Mesendoderm (in vitro differentiated cells): ENCODE measurements at regions not wholly inside any gene's neighbourhood (a gene's known extent, or its start where the extent isn't known, plus 50 kb on each side); places are given as distances from the start of the nearest gene placed in this dataset.

Experiments
- DNase-seq: peaks from one replicate; pipeline ENCODE4 v3.0.0; 2013
- H2AK5ac ChIP-seq: 2 replicates; pipeline ENCODE4 v1.6.1; 2013; ENCODE audit warnings: low read length, inconsistent platforms
- H2BK120ac ChIP-seq: 2 replicates; pipeline ENCODE4 v1.6.1; 2013; ENCODE audit warnings: low read depth, mild to moderate bottlenecking, low read length, moderate library complexity, mixed read lengths
- H2BK15ac ChIP-seq: replicated peaks from 2 replicates; pipeline ENCODE4 v1.6.1; 2013; ENCODE audit warnings: low read depth, mild to moderate bottlenecking, moderate library complexity
- H2BK5ac ChIP-seq: 2 replicates; pipeline ENCODE4 v1.6.1; 2013; ENCODE audit warnings: low read length, inconsistent platforms
- H3K18ac ChIP-seq: 2 replicates; pipeline ENCODE4 v1.6.1; 2013; ENCODE audit warnings: mild to moderate bottlenecking, low read length, mixed read lengths
- H3K23ac ChIP-seq: one replicate; pipeline ENCODE4 v1.6.1; 2013; ENCODE audit warnings: low read length
- H3K27ac ChIP-seq: 2 replicates; pipeline ENCODE4 v1.5.1; 2013; ENCODE audit warnings: low read depth, mild to moderate bottlenecking, inconsistent platforms, low read length, moderate library complexity
- H3K27me3 ChIP-seq: 2 replicates; pipeline ENCODE4 v1.6.1; 2013; ENCODE audit warnings: low read length, control low read depth, mild to moderate bottlenecking, inconsistent platforms; ENCODE audit not compliant: insufficient read depth, poor library complexity
- H3K36me3 ChIP-seq: 2 replicates; pipeline ENCODE4 v1.6.1; 2013; ENCODE audit warnings: low read length, inconsistent platforms; ENCODE audit not compliant: control insufficient read depth, insufficient read depth
- H3K4ac ChIP-seq: one replicate; pipeline ENCODE4 v1.6.1; 2013; ENCODE audit warnings: low read depth, mild to moderate bottlenecking, low read length, moderate library complexity
- H3K4me1 ChIP-seq: 2 replicates; pipeline ENCODE4 v1.6.1; 2013; ENCODE audit warnings: low read depth, low read length, inconsistent platforms; ENCODE audit not compliant: control insufficient read depth
- H3K4me2 ChIP-seq: 2 replicates; pipeline ENCODE4 v1.6.1; 2013; ENCODE audit warnings: low read length
- H3K4me3 ChIP-seq: 2 replicates; pipeline ENCODE4 v1.5.1; 2013; ENCODE audit warnings: mild to moderate bottlenecking, low read length
- H3K56ac ChIP-seq: one replicate; pipeline ENCODE4 v1.6.1; 2013; ENCODE audit warnings: low read length
- H3K79me1 ChIP-seq: 2 replicates; pipeline ENCODE4 v1.6.1; 2013; ENCODE audit warnings: low read length, inconsistent platforms
- H3K79me2 ChIP-seq: 2 replicates; pipeline ENCODE4 v1.6.1; 2013; ENCODE audit warnings: mild to moderate bottlenecking, low read length; ENCODE audit not compliant: control insufficient read depth, insufficient read depth
- H3K9ac ChIP-seq: 2 replicates; pipeline ENCODE4 v1.6.1; 2013; ENCODE audit warnings: low read length, inconsistent platforms
- H4K5ac ChIP-seq: one replicate; pipeline ENCODE4 v1.6.1; 2013; ENCODE audit warnings: low read length
- H4K8ac ChIP-seq: one replicate; pipeline ENCODE4 v1.6.1; 2013; ENCODE audit warnings: low read depth, mild to moderate bottlenecking, control low read depth, low read length, moderate library complexity
- WGBS: extraction: QIAGEN DNeasy Blood & Tissue Kit; methylation state at CpG from one replicate; pipeline ENCODE4 v1.1.7; 2013; ENCODE audit warnings: low lambda C conversion rate, missing lambda C conversion rate; ENCODE audit not compliant: insufficient coverage; ENCODE audit errors: extremely low coverage; 5-methylcytosine and 5-hydroxymethylcytosine counted together

DNA sequence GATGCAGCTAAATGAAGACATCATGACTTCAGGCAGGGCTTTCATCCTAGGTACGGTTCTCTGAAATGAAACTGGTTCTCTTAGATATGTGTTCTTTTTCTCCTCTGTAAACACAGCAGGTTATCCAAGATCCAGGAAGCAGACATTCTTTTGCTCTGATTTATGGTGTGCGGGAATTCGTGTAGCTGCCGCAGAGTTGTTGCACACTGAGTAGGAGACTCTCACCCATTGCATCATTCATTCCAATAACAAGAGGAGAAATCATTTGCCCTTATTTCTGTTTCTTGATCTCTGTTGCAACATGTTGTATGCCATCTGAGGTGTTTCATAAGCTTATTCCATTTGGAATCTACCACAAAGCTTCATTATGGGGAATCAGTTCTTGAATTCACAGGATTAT lies 133.6 kb upstream of the VCX2 start:
- H3K9ac ChIP-seq = no peak overlapping the region
- no peak overlapping the region for H3K27ac ChIP-seq
- H4K8ac ChIP-seq = no peak overlapping the region
- H3K27me3 ChIP-seq = no peaks in the 10 kb centered on the region
- WGBS = no CpG with 5 or more reads among the region's 4 CpGs
- no peaks in the 10 kb centered on the region for H3K79me1 ChIP-seq
- no peak overlapping the region for H3K4me3 ChIP-seq
- H3K79me2 ChIP-seq = no peaks in the 10 kb centered on the region
- H3K18ac ChIP-seq = no peak overlapping the region
- no peak overlapping the region for H3K4me2 ChIP-seq
- H3K36me3 ChIP-seq = no peaks in the 10 kb centered on the region
- H2BK5ac ChIP-seq = no peak overlapping the region
- H2BK15ac ChIP-seq = no peak overlapping the region
- H3K4me1 ChIP-seq = no peaks in the 10 kb centered on the region
- no peak overlapping the region for H2AK5ac ChIP-seq
- no peak overlapping the region for H3K4ac ChIP-seq
- no peak overlapping the region for H3K56ac ChIP-seq
- H2BK120ac ChIP-seq = no peak overlapping the region
- no peak overlapping the region for H4K5ac ChIP-seq
- DNase-seq = no peak
- H3K23ac ChIP-seq = no peak overlapping the region

DNA sequence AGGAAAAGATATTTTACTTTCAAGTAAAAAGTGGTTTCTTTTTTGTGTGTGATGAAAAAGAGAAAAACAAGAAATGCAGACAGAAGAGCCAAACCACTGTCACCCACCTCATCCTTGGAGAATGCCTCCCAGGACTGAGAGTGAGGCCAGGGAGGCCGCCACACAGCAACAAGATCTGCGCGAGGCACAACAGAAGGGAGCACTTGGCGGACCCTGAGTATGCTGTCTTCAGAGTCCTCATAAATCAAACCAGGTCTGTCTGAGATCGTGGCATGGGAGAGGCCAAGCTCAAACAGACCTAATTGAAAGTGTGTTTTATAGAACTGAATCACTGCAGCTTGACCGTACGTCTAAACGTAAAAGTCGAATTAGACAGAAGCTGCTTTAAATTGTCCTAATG lies 134.3 kb upstream of the VCX2 start:
- Histone ChIP-seq H3K27me3 (no peaks in the 10 kb centered on the region), H3K4me1 (no peaks in the 10 kb centered on the region), H3K23ac (no peak overlapping the region), H2BK5ac (no peak overlapping the region), H3K18ac (no peak overlapping the region), H2BK15ac (no peak overlapping the region), H3K4me2 (no peak overlapping the region), H2AK5ac (no peak overlapping the region), H3K4ac (no peak overlapping the region), H3K79me2 (no peaks in the 10 kb centered on the region), H3K4me3 (no peak overlapping the region), H3K9ac (no peak overlapping the region), H3K56ac (no peak overlapping the region), H3K79me1 (no peaks in the 10 kb centered on the region), H4K5ac (no peak overlapping the region), H3K27ac (no peak overlapping the region), H3K36me3 (no peaks in the 10 kb centered on the region), H2BK120ac (no peak overlapping the region), H4K8ac (no peak overlapping the region)
- WGBS = no CpG with 5 or more reads among the region's 9 CpGs
- DNase-seq = no peak

DNA sequence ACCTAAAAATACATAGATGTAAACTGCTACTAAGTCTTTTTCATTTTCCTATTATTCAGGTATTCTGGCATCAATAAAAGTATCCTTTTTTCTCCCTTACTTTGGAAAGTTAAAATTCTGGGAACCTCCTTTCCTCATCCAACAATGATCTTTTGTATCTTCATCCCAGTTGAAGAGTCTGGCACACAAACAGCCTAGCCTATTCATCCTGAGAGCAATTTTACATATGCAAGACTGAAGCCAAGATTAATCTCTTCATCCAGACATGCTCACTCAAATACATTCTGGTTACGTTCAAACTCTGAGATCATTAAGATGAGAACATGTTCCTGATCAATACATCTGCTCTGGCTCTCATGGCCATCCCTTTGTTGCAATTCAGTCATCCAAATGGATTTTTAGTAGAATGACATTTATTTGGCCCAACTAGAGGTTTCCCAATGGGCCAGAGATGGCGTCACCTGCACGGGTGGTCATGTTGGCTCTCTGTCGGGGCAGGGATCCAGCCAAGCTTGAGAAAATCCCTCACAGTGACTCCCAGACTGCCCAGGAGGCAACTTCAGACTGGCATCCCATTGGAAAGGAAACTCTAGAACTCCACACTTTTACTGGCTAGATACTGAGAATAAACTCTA lies 135.3 kb upstream of the VCX2 start:
- no peak overlapping the region for H3K4me2 ChIP-seq
- no peak overlapping the region for H3K4me3 ChIP-seq
- no peak overlapping the region for H3K56ac ChIP-seq
- WGBS = no CpG with 5 or more reads among the region's 4 CpGs
- no peak overlapping the region for H2AK5ac ChIP-seq
- H2BK5ac ChIP-seq = no peak overlapping the region
- no peak overlapping the region for H2BK120ac ChIP-seq
- DNase-seq = no peak
- H3K4me1 ChIP-seq = no peaks in the 10 kb centered on the region
- H4K5ac ChIP-seq = no peak overlapping the region
- no peaks in the 10 kb centered on the region for H3K79me1 ChIP-seq
- H2BK15ac ChIP-seq = no peak overlapping the region
- no peak overlapping the region for H3K23ac ChIP-seq
- H3K18ac ChIP-seq = no peak overlapping the region
- no peaks in the 10 kb centered on the region for H3K27me3 ChIP-seq
- H3K36me3 ChIP-seq = no peaks in the 10 kb centered on the region
- H3K9ac ChIP-seq = no peak overlapping the region
- no peak overlapping the region for H4K8ac ChIP-seq
- no peaks in the 10 kb centered on the region for H3K79me2 ChIP-seq
- no peak overlapping the region for H3K27ac ChIP-seq
- H3K4ac ChIP-seq = no peak overlapping the region

DNA sequence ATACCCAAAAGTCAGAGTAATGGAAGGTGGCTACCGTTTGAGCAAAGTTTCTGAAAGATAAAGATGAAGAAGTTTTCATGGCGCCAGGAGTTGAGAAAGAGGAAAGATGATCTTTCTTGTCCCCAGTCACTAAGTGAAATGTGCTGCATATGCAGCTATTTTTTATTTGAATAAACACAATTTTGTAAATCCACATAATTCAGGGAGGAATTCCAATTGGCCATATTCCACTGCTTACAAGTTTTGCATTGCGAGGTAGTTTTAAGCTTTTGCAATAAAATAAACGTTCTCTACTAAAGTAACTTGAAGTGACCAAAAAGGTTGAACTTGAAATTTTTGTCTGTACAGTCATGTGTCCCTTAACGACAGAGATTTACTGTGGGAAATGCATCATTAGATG lies 139.3 kb upstream of the VCX2 start:
- Histone ChIP-seq H3K4me3 (no peak overlapping the region), H3K4ac (no peak overlapping the region), H4K5ac (no peak overlapping the region), H3K23ac (no peak overlapping the region), H3K79me2 (no peaks in the 10 kb centered on the region), H3K18ac (no peak overlapping the region), H3K79me1 (no peaks in the 10 kb centered on the region), H3K4me2 (no peak overlapping the region), H3K36me3 (no peaks in the 10 kb centered on the region), H3K9ac (no peak overlapping the region), H3K27me3 (no peaks in the 10 kb centered on the region), H2BK15ac (no peak overlapping the region), H4K8ac (no peak overlapping the region), H3K27ac (no peak overlapping the region), H2BK5ac (no peak overlapping the region), H2AK5ac (no peak overlapping the region), H3K56ac (no peak overlapping the region), H3K4me1 (no peaks in the 10 kb centered on the region), H2BK120ac (no peak overlapping the region)
- no peak for DNase-seq
- WGBS = no CpG with 5 or more reads among the region's 5 CpGs

DNA sequence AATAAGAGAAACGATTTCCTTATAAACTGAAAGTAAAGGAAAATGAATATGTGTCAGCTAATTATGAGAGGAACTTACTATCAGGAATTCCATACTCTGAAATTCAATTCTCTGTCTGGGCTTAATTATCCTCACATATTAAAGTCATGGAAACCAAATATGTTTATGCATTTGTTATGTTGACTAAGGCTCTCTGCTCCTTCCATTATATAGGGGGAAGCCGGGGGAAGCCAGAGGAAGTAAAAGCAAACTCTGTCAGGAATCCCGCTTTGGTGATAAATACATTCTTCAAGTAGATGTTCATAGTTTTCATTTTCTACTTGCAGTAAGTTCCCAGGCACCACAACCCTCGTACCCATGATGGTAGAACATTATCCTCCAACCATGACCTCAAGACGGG lies 142.8 kb upstream of the VCX2 start:
- H3K27me3 ChIP-seq = no peaks in the 10 kb centered on the region
- H3K9ac ChIP-seq = no peak overlapping the region
- H4K5ac ChIP-seq = no peak overlapping the region
- no peak overlapping the region for H4K8ac ChIP-seq
- no peak overlapping the region for H2AK5ac ChIP-seq
- no peaks in the 10 kb centered on the region for H3K79me1 ChIP-seq
- no peaks in the 10 kb centered on the region for H3K79me2 ChIP-seq
- H3K27ac ChIP-seq = no peak overlapping the region
- H2BK120ac ChIP-seq = no peak overlapping the region
- H3K4me3 ChIP-seq = no peak overlapping the region
- no peak overlapping the region for H3K18ac ChIP-seq
- no peak overlapping the region for H2BK15ac ChIP-seq
- no peak overlapping the region for H3K4me2 ChIP-seq
- no peak overlapping the region for H3K23ac ChIP-seq
- DNase-seq = no peak
- no CpG with 5 or more reads among the region's 5 CpGs for WGBS
- H3K36me3 ChIP-seq = no peaks in the 10 kb centered on the region
- H3K56ac ChIP-seq = no peak overlapping the region
- H3K4ac ChIP-seq = no peak overlapping the region
- H2BK5ac ChIP-seq = no peak overlapping the region
- H3K4me1 ChIP-seq = no peaks in the 10 kb centered on the region

DNA sequence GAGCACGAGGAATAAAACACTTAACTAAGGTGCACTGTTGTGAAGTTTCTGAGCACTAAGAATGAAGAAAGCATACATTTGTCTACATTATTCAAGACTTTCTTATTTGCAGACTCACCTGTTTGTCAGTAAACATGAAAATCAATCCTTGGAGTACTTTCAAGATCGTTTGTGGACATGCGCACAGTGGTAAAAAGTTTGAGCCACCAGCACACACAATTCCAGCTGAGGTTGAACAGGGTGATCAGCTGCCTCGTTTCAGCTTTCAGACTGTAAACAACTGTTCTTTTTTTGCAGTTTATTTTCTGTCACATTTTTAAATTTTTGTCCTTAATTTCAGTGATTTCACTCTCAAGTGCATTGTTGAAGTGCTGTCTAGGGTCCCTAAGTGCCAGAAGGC lies 143.8 kb upstream of the VCX2 start:
- no peak overlapping the region for H4K8ac ChIP-seq
- H2BK5ac ChIP-seq = no peak overlapping the region
- no peaks in the 10 kb centered on the region for H3K79me1 ChIP-seq
- no peak overlapping the region for H3K23ac ChIP-seq
- H3K4me1 ChIP-seq = no peaks in the 10 kb centered on the region
- H3K79me2 ChIP-seq = no peaks in the 10 kb centered on the region
- H4K5ac ChIP-seq = no peak overlapping the region
- no peak overlapping the region for H3K4me2 ChIP-seq
- no peak overlapping the region for H2BK120ac ChIP-seq
- WGBS = no CpG with 5 or more reads among the region's 4 CpGs
- H3K18ac ChIP-seq = no peak overlapping the region
- H3K27ac ChIP-seq = no peak overlapping the region
- H3K9ac ChIP-seq = no peak overlapping the region
- H2AK5ac ChIP-seq = no peak overlapping the region
- no peaks in the 10 kb centered on the region for H3K36me3 ChIP-seq
- no peaks in the 10 kb centered on the region for H3K27me3 ChIP-seq
- no peak overlapping the region for H2BK15ac ChIP-seq
- H3K56ac ChIP-seq = no peak overlapping the region
- no peak overlapping the region for H3K4me3 ChIP-seq
- H3K4ac ChIP-seq = no peak overlapping the region
- no peak for DNase-seq
